SKM-1 treated with dmso at 0.1 percent for 144 hours (cell line): ENCODE measurements at regions not wholly inside any gene's neighbourhood (a gene's known extent, or its start where the extent isn't known, plus 50 kb on each side); places are given as distances from the start of the nearest gene placed in this dataset.

Experiments
- DNase-seq: peaks from one replicate; lab custom pipeline; 2025; ENCODE audit not compliant: unreplicated experiment; lab: John Stamatoyannopoulos, UW

GRCh38 chr1:59163268-59164092 lies 133.4 kb upstream of the FGGY start:
- peak; percentile 43 for DNase-seq

GRCh38 chr1:59164371-59164770 lies 132.5 kb upstream of the FGGY start:
- no peak for DNase-seq

GRCh38 chr1:59165353-59165752 lies 131.5 kb upstream of the FGGY start:
- DNase-seq = no peak

GRCh38 chr1:59169703-59170102 lies 127.2 kb upstream of the FGGY start:
- no peak for DNase-seq

- DNase-seq = no peak
These were observed 126.2 kb upstream of the FGGY start for GRCh38 chr1:59170659-59171058.

GRCh38 chr1:59171788-59172187 lies 125.1 kb upstream of the FGGY start:
- DNase-seq = no peak

- no peak for DNase-seq
These were observed 124.2 kb upstream of the FGGY start for GRCh38 chr1:59172693-59173092.

- no peak for DNase-seq
These were observed 123.2 kb upstream of the FGGY start for GRCh38 chr1:59173721-59174120.

GRCh38 chr1:59176471-59176870 lies 120.4 kb upstream of the FGGY start:
- DNase-seq = no peak

- no peak for DNase-seq
These were observed 119.1 kb upstream of the FGGY start for GRCh38 chr1:59177756-59178155.

GRCh38 chr1:59178339-59179187 lies 118.3 kb upstream of the FGGY start:
- no peak for DNase-seq

- no peak for DNase-seq
These were observed 117.2 kb upstream of the FGGY start for GRCh38 chr1:59179673-59180072.

- no peak for DNase-seq
These were observed 116.2 kb upstream of the FGGY start for GRCh38 chr1:59180735-59181134.

- DNase-seq = no peak
These were observed 113.1 kb upstream of the FGGY start for GRCh38 chr1:59183749-59184317.

GRCh38 chr1:59184365-59184905 lies 112.5 kb upstream of the FGGY start:
- no peak for DNase-seq

GRCh38 chr1:59185163-59185860 lies 111.6 kb upstream of the FGGY start:
- DNase-seq = no peak

GRCh38 chr1:59186656-59187055 lies 110.2 kb upstream of the FGGY start:
- DNase-seq = no peak

GRCh38 chr1:59188413-59189213 lies 108.3 kb upstream of the FGGY start:
- no peak for DNase-seq

GRCh38 chr1:59193443-59194093 lies 103.3 kb upstream of the FGGY start:
- DNase-seq = no peak

- DNase-seq = no peak
These were observed 102.3 kb upstream of the FGGY start for GRCh38 chr1:59194621-59195020.
